ENCODE measurements at regions not wholly inside any gene's neighbourhood (a gene's known extent, or its start where the extent isn't known, plus 50 kb on each side); places are given as distances from the start of the nearest gene placed in this dataset.

DNA sequence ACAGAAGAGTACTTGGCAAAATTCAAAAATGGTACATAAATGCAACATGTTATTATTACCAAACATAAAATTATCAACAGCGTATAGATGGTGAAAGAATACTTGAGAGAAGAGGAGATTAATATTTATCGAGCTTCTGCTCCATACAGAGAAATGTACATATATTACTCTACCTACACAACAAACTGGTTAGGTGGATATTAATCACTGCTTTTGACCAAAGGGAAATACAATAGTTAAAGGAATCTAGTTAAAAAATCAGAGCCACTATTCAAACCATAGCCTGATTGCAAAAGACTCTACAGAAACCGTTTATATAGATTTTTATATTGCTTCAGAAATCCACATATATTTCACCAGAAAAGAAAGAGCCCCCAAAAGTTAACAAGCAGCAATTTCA is 379.3 kb upstream of the PRMT6 start:
- no peak for DNase-seq (ENCODE audit: low read depth in 2 of 2)

DNA sequence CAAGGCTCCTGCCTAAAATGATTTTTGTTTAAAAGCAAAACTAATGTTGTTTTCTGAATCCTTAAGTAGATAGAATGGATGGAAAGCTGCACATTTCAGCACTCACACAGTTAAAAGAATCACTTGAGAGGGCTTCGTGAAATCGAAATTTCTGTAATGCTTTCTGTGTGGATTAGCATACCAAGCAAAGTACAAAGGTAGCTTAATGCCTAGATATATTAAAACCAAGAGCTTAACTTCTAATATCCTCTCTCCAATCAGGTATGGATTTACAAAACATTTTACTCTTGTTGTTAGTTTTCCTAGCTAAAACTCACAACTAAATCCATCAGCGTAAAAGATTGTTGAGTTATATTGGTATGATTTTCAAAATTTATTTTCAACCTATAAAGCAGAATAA is 378.8 kb upstream of the PRMT6 start:
- no peak for DNase-seq (ENCODE audit: low read depth in 2 of 2)

DNA sequence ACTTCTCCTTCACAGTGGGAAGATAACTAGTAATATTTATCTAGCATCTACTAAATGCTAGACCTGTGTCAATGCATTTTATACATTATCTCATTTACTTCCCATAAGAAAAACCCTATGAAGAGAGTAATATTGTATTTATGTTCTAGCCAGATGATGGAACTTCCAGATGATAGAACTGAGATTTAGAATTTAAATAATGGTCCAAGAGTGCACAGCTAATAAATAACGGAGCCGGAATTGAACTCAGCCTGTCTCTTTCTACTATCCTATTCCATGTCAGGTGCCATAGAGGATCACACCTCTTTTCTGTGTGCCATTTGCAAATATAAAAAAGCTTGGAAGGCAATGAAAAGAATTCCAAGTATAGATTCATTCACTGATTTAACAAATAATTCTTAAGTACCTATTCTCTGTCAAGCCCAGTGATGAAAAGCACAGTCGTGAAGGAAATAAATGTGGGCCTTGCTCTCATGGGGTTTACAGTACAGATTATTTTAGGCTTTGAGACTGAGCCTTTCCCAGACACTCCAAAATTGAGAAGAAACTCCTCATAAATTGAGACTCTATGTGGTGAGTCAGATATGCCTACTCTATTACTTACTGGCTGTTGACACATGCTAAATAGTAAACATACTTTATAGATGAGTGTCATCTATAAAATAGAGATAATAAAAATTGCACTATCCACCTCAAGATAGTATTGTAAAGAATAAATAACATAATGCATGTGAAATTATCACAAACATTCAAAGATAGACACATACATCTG is 378.0 kb upstream of the PRMT6 start:
- peak; percentile 72 to 79 for DNase-seq (ENCODE audit: low read depth in 2 of 2)

DNA sequence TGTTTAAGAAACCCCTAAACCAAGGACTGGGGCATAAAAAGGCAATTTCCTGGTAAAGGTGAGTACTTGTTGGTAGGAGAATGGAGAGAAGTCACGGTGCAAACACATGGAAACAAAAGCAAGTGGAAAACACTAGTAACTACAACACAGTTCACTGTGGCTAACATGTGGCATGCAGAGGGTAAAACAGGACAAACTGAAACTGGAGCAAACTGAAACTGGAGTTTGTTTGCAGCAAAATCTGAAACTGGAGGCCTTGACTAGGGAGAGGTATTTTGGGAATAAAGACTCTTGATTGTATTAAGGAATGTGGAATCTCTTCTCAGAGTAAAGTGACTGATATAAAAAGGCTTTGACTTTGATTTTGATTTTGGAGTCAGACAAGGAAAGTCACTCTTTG is 376.3 kb upstream of the PRMT6 start:
- no peak for DNase-seq (ENCODE audit: low read depth in 2 of 2)

DNA sequence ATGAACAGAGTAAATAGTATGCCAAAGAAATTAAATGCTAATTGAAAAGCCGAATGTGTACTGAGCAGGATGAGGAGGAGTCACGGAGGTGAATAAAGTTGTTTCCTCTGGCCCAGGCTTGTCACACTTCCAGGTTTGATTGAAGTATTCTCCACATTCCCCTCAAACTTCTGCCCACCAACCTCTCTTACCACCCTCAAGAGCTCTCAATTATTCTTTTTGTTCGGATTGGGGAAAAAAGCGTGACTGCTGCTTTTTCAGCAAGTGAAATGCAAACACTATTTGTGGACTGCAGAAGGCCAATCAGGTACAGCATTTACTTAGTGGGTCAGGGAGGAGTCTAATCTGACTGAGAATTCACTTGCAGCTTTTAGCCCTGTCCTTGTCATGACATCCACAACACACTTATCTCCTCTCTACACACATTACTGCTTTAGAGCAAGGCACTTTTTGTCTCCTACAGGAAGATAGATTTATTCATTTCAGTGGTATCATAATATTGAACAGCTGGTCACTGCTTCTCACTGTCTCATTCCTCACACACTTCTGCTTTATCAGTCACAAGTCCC is 375.6 kb upstream of the PRMT6 start:
- DNase-seq (ENCODE audit: low read depth in 2 of 2) = no peak

DNA sequence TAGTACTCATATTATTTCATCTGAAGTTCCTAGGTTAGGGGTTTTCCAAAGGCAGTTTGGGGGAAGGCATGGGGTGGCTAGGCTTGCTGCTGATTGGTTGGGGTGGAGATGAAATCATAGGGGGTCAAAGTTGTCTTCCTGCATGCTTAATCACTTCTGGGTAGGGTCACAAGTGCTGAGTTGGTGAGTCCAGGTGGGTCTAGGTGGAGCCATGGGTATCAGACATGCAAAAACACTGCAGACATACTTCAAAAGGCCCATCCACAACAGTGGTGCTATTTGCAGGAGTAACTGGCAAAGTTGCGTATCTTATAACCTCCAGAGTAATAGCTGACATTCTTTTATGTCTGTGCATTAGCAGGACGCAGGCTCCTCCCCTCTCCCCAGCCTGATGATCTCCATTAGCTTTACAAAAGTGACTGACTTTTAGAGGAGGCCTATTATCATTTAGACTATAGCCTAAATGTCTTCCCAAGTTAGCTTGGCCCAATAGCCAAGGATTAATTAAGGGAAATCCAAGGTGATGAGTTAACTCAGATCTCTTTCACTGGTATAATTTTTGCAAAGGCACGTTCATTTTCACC is 374.4 kb upstream of the PRMT6 start:
- no peak for DNase-seq (ENCODE audit: low read depth in 2 of 2)

DNA sequence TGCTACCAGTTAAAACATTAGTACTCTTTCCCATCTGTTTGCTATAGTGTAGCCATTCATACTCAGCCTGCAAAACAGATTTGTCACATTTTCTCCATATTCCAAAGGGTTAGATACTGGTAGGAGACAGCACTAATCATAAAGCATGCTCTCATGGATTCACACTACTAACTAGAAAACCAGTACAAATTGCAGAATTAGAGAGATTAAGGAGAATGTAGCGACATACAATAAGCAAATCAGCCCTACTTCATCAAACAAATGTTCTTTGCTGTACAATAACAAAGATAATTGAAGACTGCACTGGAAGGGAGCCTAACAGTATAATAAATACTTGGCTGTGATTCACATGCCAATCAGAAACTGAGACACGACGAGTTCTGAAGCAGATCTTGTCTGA is 368.0 kb upstream of the PRMT6 start:
- no peak for DNase-seq (ENCODE audit: low read depth in 2 of 2)

DNA sequence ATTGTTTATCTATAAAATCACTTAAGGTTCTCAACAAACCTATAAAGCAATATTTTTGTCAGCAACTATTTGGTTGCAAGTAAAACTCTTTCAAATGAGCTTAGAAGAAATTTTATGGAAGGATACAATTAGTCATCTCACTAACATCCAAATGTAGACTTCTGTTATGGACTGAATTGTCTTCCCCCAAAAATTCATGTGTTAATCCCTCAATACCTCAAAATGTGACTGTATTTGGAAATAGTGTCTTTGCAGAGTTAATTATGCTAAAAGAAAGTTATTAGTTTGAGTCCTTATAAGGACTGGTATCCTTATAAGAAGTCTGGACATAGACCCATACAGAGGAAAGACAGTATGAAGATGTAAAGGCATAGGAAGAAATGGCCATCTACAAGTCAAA is 357.8 kb upstream of the PRMT6 start:
- DNase-seq (ENCODE audit: low read depth in 2 of 2) = peak; percentile 59 to 61

DNA sequence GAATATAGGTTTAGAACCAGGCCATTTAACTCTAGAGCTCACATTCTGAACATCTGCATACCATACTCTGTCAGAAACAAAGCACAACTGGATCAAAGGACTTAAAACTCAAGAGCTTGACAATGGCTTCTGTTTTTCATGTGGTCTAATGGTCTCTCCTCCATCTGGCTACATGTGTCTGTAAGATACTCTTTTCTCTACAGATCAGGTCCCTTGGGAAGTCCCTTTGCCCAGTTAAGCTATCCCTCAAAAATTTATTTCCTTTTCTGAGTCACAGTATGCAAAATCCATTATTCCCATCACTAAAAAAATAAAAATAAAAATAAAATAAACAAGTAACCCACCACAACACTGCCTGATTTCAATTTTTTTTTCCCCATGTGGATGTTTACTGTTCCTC is 357.0 kb upstream of the PRMT6 start:
- peak; percentile 56 to 64 for DNase-seq (ENCODE audit: low read depth in 2 of 2)

DNA sequence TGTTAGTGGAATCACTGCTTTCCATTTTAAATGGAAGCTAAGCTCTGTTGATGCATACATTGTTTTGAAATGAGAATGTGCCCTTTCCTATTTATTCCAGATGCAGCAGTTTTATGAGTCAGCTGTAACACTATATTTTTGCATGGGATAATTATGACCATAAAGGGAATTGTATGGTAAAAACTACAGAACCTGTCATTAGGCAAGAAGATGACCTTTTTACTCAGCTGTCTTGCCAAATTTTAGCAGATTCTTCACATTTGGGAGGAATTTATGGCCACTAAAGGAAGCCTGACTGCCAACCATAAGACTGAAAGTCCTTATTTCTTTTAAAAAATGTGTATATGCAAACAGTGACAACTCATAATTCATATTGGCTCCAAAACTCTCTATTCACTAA is 356.3 kb upstream of the PRMT6 start:
- peak; percentile 97 for DNase-seq (ENCODE audit: low read depth in 2 of 2)

DNA sequence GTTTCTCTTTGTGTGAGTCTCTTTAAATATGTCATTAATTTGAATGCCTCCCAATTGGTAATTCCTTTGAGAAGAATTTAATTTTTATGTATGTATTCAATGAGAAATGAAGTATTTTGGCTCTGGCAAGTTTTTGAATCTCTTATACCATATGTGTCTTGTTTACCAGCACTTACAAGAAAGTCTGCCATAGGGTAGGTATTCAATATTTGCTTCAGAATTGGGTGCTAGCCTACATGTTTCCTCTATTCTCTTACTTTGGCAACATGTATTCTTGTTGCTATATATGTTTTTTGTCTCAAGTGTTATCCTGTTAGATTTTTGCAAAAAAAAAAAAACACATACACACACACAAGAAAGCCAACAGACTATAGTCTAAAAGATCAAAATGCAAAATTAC is 350.5 kb upstream of the PRMT6 start:
- no peak for DNase-seq (ENCODE audit: low read depth in 2 of 2)

DNA sequence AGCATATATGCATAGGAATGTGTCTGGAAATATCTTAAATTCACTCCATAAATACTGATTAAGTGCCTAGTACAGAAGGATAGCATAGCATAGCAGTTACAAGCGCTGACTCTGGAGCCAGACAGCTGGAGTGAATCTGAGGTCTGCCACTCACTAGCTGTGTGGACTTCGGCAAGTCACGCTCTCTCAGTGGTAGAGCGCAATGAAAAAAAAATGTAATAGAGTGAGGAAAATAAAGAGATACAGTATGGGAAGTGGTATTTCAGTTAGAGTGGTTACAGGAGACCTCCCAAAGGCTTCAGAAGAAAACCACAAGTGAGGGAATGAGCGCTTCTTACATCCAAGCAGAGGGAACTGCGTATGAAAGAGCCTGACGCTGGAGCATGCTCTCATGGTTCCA is 338.9 kb upstream of the PRMT6 start:
- peak; percentile 39 to 43 for DNase-seq (ENCODE audit: low read depth in 2 of 2)

DNA sequence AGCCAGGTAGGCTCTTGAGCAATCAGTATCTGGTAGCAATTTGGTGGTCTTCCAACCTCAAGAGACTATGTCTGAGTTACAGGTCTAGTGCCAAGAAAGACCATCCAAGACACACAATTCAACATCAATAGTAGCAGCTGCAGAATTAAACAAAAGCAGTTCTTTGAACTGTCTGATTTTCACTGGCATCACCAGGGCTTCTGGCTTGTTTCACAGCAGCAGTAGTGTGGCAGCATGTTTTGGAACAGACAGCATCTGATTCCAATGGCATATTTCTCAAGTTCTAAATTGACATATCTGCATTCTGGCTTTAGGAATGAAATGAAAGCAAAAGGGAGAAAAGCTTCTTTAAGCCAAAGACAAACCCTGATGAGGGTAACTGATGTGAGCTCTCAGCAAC is 334.7 kb upstream of the PRMT6 start:
- no peak for DNase-seq (ENCODE audit: low read depth in 2 of 2)

DNA sequence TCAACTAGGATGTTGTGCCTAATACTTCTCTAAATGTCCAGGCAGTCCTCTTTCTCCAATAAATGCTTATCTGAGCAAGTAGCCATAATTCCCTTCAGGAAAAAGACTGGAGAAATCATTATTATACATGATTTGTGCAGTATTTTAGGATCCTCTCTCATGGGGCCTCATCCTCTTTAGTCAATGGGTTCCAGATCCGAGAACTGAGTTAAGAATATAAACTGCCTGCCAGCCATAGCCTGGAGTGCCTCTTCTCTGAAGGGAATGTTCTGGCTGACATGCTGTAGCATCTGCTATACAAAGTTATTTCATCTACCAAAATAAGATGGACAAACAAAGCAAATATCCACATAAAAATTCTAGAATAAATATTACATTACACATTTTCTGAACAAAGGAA is 334.0 kb upstream of the PRMT6 start:
- DNase-seq (ENCODE audit: low read depth in 2 of 2) = no peak

DNA sequence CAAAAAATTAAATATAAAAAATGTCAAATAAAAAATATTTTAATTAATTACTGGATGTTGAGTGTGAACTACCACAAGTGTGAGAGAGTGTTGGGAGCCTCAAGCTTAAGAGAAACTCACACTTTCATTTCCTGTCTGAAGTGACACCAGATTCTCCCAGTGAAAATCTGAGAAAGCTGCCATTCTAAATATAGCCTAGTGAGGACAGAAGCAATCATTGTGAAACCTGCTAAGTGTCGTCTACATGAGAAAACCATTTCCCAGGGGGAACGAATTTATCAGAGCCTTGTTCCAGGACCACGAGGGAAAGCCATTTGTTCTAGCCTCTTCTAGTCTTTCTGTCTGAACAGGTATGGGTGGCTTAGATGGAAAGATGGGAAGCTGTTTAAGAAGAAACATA is 329.3 kb upstream of the PRMT6 start:
- DNase-seq (ENCODE audit: low read depth in 2 of 2) = no peak

DNA sequence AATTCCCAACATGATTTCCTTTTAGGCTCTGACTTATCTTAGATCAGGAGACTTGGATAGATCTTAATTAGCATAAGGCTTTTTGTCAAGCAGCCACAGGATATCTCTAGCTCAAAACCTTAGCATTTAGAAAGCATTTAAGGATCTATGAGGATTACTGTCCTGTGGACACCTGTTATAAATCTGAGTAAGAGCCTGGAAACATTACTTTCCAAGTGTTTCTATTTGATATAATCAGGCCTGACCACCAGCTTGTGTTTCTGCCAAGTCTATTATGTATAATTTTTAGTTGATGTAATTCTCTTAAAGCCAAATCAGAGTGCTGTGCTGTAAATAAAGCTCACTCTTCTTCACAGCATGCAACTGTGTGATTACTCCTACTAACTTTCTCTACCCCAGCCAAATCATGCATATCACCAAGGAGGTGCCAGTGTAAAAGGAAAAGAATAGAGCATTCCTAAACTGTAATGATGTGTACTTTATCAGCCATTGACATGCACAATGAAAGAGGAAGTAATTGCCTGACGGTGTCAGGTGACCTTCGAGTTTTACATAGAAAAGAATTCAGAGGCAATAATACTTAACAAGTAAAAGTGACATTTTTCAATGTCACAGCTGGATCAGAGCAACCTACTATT is 309.9 kb upstream of the PRMT6 start:
- DNase-seq (ENCODE audit: low read depth in 2 of 2) = no peak

DNA sequence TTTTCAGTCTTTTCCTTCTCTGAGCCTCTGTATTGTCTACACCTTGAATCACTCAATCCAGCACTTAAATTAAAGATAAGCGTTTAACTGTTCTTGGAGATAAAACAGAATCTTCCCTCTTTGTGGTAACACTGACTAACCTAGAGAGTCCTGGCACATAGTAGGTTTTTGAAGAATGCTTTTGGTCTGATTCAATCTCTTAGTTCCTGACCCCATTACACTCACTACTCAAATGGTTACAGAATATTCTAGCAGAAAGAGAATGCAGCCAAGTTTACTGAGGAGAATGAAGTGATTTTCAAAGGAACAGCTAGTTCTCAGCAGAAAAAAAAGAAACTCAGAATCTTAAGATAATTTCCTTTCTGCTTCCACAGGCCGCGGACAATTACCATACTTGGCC is 309.2 kb upstream of the PRMT6 start:
- no peak for DNase-seq (ENCODE audit: low read depth in 2 of 2)

DNA sequence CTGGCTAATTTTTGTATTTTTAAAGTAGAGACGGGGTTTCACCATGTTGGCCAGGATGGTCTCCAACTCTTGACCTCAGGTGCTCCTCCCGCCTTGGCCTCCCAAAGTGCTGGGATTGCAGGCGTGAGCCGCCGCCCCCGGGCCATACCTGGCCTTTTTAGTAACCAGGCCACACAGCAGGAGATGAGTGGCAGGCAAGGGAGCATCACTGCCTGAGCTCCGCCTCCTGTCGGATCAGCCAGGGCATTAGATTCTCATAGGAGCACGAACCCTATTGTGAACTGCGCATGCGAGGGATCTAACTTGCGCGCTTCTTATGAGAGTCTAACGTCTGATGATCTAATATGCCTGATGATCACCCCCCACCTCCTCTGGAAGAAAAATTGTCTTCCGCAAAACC is 308.7 kb upstream of the PRMT6 start:
- no peak for DNase-seq (ENCODE audit: low read depth in 2 of 2)

DNA sequence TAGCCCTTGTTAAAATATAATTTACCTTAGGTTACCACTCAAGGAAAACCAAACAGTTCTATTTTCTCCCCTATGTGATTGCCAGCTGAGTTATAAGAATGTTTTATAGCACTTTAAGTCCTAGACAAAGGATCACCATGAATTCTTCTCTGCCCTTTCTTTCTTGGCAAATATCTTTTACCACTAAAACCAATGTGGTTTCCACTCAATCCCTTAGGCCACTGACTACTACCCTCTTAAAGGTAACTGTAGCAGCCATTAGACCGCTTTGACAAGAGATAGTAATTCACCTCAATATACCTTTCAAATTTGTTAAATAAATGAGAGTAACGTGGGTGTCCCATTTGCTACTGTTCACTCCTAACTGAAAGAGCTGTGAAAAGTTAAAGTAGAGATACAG is 307.9 kb upstream of the PRMT6 start:
- DNase-seq (ENCODE audit: low read depth in 2 of 2) = no peak

DNA sequence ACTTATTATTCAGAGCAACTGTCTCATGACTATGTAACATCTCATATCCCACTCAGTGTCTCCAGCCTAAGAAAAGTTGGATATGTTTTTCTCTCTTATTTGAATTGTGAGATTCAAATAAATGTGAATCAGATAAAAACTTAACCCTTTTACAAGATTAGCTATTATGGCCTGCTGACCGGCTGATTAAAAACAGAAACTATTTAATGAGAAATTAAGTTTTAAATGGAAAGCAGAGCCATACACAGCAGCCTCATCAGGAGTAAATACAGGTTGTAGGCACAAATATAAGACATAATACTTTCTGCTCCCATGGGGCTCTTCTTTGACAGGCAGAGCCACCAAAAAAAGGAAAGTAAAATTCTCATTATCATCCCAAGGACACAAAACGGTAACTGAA is 307.0 kb upstream of the PRMT6 start:
- DNase-seq (ENCODE audit: low read depth in 2 of 2) = no peak

DNA sequence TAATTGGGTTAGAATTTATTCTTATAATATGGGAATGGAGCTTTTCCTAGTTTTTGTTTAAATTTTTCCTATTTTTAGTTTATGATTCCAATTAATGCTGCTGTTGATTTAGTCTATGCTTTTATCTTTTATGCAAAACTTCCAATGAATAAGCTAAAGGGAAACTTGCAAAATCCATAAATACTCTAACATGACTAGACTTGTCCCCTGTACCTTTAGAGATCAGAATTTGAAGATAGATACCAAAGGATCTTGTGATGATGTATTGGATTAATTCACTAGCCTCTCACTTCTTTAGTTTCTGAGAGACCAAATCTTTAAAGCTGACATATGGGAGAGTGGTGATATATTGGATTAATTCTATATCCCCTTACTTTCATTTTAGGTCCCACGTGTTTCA is 306.6 kb upstream of the PRMT6 start:
- no peak for DNase-seq (ENCODE audit: low read depth in 2 of 2)

DNA sequence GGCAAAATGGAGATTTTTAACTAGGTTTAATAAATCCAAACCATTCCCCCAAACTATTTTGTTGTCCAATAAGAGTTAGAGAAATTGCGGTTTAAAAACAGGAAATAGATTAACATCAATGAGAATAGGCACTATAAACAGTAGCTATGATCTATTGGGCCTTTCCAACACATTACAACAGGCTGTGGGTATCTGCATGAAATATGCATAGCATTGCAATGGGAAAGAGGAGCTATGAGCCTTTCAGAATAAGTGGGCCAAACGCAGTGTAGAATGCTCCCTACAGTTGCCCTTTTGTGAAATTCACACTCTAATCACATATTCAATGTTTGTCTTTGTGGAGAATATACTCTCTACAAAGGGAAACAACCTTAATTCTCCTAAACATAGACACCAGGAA is 305.5 kb upstream of the PRMT6 start:
- DNase-seq (ENCODE audit: low read depth in 2 of 2) = no peak

DNA sequence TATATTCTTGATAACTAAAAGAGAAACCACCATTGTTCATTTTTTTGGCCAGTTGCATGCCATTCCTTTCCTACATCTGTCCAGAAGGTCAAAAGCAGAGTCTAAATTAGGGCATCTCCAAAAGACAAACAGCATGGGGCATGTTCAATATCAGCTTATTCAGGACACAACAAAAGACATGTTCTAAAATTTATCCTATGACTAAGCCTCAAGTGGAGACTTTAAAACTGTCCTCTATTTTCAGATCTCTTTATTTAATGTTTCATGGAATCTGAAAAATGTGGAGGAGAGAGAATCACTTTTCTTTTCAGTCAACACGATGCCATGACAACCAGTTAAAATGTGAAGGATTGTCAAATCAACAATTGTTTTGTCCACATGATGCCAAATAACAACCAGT is 303.4 kb upstream of the PRMT6 start:
- DNase-seq (ENCODE audit: low read depth in 2 of 2) = no peak

Measured in fibroblast of skin of left quadriceps (primary cell).